NCI-H226 (cell line): ENCODE measurements at regions not wholly inside any gene's neighbourhood (a gene's known extent, or its start where the extent isn't known, plus 50 kb on each side); places are given as distances from the start of the nearest gene placed in this dataset.

Source experiments
- DNase-seq: peaks from one replicate; pipeline ENCODE4 v3.0.0-alpha.2; 2015

DNA sequence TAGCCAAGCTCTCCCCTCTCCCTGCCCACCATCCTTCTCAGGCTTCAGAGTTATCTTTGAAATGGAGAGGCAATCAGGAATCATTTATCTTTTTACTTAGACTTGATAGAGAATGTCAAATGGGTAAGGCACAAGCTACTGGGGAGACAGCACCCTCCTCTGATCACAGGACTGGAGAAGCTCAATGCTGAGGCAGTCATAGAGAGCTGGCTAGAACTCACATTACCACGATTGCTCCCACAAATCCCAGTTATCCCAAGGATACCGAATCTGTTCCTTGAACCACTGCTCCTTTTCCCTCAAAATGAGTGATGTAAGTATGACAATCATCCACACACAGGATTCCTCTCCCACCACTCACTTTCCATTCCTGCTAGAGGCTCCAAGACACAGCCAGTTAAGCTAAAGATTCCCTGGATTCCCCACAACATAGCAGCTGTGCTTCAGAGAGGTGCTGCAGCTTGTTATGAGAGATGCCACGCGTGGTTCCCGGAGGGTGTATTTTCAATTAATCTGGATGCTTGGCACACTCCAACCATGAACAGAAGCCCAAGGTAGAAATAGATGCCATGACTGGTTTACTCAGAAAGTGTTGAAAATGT lies 96.2 kb upstream of the VGLL2 start:
- DNase-seq = no peak

DNA sequence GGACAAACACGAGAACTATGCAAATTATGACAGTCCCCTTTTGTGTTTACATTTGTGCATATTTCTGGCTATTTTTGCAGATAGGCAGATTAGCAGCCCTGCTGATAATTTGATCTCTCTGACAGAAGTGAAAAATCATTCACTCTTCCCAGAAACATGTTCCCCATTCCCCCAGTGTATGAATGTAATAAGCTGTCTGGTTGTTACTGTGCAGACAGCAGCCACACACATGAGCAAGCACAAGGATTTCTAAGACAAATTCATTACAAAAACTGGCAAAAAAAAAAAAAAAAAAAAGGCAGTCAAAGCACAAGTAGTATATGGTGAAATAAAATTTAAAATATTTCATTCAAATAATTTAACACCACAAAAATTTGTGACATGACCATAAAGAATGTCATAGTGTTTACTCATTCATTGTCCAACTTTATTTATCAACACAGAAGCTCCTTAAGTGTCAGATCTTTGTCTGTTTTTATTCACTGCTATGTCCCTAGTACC lies 95.5 kb upstream of the VGLL2 start:
- DNase-seq = no peak

DNA sequence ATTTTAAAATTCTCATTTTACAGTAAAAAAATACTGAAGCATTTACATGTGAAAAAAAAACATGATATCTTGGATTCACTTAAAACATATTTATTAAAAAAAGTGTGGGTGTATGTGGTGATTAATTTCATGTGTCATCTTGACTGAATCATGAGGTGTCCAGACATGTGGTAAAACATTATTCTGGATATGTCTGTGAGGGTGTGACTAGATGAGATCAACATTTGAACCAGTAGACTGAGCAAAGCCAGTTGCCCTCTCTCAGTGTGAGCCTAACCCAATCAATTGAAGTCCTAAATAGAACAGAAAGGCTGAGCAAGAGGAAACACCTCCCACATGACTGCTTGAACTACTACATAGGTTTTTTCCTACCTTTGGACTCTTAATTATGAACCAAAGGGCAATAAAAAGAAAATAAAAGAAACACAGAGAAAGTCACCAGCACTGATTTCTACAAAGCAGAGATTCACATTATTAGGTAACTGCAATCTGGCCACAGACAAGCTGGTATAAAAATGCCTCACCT lies 90.5 kb upstream of the VGLL2 start:
- DNase-seq = peak; percentile 22

DNA sequence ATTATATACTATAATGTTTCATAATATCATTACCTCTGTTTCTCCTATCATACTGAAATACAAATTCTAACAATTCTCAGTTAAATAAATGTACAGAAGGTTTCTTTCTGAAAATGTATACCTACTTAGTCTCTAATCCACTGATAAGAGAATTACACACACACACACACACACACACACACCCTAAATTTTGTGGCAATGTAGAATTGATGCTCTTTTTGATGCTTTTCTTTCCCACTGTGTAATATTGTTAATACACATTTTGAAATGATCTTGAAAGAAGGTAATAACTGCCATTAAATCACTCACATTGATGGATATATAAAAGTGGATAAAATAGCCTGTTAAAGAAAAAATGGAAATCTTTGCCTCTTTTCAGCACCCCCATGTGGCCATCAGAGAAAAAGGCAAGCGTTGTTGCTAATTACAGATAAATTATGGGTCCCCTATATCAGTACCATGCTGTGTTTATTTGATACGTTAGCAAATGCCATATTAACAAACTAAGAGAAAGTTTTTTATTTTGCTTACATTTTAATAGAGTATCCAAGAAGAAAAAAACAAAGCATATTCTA lies 76.6 kb upstream of the VGLL2 start:
- no peak for DNase-seq

DNA sequence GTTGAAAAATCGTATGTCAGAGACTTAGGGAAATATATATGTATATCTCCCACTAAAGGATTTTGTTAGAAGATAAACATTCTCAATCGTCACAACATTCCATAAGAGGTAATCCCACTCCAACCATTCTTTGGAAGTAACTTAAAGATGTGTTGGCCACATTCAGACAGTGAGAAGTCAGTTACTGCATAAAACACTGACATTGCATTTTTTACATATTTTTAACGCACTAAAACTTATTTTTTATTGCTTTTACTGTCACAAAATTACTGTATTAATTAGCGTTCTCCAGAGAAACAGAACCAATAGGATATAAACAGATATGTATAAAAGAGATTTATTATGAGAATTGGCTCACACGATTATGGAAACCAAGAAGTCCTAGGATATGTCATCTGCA lies 74.3 kb upstream of the VGLL2 start:
- no peak for DNase-seq

DNA sequence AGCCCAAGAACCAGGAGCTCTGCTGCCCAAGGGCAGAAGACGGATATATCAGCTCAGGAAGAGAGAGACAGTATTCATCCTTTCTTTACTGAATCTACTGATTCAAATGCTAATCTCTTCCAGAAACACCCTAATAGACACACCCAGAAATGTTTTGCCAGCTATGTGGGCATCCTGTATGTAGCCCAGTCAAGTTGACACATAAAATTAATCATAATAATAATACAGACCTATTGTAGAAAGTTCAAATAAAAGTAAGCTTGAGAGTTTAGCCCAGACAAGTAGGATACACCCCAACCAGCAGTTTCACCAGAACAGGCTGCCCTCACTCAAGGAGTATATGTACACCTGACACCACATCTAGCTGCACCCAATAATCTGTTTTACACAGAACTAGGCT lies 73.9 kb upstream of the VGLL2 start:
- no peak for DNase-seq

DNA sequence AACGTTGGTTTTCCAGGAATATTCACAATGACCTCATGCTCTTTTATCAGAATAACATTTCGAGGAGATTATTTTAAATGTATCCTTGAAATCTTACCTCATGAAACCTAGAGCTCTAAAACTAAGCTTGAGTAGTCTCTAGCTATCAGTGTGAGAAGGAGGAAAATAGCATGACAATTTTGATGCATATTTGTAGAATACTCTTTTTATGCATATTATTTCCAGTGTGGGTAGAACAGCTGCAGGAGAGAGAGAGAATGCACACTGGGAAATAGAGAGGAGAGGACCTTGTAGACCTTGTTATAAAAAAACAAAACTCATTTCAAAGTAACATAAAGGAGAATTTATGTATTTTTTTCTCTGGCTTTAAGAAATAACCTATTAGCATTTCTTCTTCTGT lies 71.1 kb upstream of the VGLL2 start:
- no peak for DNase-seq

DNA sequence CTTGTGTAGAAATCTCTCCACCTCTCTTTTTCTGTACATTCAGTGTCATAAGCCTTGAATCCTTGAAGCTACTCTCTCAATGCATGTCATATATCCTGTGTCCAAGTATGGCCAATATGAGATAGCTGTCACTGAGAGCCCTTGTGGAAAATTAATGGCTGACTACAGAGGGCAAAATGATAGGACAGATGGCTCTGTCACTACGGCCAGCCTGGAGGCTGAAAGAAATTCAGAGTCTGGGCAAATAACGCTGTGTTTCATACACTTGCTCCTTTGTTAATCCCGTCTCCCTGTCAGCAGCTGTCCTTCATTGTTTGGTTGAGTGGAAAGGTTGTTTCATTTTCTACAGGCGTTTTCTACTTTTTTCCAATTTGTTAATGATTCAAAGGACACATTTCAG lies 70.4 kb upstream of the VGLL2 start:
- no peak for DNase-seq

DNA sequence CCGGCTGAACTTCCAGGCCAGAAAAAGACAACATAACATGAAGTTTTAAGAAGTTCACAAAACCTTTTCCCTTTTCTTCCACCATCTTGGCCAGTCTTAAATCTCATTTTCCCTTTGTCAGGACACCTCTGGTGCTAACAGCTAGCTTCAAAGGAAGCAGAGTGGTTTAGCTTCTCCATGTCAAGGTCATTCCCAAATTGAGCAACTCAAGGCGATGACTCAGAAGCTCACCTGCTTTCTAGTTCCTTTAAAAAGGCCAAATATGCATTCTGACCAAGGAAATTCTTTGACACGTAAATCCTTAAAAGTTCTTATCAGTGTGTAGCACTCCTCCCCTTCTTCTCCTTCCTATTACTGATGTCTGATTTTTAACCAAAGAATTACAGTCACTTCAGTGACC lies 69.6 kb upstream of the VGLL2 start:
- peak; percentile 62 for DNase-seq

DNA sequence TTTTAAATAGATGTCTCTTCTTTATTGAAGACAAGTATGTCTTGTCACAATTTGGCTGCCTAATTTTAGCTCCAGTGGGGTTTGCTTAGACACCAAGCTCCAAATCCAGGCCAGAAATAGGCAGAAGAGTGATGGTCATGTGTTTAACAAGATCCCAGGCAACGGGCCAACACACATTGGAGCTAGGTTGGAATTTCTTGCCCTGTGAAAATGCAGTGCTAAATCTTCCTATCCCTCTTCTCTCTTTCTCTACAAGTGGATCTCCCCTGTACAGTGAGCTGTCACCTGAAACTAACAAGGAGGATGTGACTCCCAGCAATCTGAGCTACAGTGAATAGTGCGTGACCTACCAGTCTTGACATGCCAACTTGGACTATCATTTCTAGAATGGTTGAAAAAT lies 65.3 kb upstream of the VGLL2 start:
- DNase-seq = peak; percentile 28

DNA sequence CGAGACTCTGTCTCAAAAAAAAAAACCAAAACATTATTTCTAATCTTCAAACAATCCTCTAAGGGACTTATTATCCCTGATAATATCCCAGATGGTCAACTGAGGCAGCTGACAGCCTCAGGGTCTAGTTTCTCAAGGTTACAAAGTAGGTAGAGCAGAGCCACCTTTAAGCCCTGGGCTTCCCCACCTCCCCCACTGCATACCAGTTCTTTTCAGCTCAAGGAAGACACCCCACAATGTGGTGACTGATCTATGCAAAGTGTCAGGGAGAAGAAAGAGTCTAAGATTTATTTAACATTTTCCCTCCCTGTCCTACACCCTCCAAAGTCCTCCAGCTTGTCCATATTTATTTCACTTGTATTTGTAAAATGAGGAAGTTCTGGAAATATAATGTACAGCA lies 60.5 kb upstream of the VGLL2 start:
- no peak for DNase-seq

DNA sequence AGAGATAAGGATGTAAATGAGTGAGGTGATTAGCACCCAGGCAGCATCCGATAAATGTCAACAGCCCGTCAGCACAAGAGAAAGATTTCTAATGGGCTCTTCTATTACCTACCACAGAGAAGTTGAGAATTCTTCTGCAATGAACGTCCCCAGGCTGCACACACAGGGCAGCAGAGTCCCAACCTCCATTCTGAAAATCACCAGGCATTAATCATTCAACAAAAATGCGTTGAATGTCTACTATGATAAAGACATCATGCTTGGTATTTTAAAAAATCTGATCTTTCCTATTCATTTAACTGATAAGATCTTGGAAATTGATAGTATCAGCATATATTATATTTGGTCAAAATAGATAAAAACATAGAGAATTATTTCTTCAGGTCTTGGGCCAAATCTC lies 59.5 kb upstream of the VGLL2 start:
- DNase-seq = peak; percentile 39

DNA sequence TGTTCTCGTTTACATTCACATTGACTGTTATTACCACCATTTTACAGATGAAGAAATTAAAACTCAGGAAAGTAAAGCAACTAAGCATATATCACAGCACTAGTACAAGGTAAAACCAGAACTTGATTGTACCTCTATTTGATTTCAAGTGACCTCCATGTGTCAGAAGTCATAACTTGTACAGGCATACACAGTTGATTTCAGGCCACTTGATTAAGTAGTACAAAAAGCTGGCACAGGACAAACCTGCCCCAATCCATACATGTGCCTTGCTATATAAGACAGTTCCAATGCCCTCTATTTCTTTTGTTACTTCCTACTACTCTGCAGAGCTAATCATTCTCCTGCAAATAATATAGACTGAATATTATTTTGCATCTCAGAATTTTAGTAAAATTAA lies 58.8 kb upstream of the VGLL2 start:
- no peak for DNase-seq

DNA sequence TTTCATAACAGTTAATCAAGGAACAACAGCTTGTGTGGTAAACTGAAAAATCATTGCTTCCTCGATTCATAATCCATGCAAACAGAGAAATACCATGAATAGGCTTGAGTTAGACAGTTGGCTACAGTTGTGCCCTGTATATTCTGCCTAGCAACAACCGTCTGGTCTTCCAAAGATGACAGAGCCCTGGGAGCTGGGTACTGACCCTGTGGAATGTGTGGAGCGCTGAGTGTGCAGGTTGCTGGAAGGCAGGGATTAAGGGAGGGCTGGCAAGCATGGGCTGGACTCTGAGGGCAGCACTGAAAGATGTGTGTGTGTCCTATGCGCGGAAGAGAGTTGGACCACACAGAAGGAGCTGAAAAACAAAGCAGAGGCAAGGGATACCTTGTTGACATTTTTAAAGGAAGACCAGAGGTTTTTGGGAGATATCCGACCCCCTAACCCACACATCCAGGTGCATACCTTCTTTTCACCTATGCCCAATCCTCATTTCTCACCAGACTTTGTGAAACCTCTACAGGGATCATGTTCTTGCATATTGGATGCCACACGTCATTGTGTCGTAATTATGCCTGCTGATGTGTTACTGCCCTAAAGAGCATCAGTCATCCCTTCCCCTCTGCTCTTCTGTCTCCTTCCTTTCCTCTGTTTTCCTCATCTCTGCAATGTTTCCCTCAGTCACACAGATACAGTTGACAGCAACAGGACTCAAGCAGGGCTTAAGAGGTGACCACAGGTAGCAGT lies 58.2 kb upstream of the VGLL2 start:
- peak; percentile 80 for DNase-seq

DNA sequence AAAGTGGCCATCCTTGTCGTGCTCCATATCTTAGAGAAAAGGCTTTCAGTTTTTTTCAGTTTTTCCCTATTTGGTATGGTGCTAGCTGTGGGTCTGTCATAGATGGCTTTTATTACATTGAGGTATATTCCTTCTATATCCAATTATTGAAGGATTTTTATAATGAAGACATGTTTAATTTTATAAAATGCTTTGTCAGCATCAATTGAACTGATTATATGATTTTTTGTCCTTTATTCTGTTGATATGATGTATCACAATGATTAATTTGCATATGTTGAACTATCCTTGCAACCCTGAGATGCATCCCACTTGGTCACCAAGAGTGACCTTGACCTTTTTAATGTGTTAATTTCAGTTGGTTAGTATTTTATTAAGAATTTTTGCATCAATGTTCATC lies 55.1 kb upstream of the VGLL2 start:
- no peak for DNase-seq

DNA sequence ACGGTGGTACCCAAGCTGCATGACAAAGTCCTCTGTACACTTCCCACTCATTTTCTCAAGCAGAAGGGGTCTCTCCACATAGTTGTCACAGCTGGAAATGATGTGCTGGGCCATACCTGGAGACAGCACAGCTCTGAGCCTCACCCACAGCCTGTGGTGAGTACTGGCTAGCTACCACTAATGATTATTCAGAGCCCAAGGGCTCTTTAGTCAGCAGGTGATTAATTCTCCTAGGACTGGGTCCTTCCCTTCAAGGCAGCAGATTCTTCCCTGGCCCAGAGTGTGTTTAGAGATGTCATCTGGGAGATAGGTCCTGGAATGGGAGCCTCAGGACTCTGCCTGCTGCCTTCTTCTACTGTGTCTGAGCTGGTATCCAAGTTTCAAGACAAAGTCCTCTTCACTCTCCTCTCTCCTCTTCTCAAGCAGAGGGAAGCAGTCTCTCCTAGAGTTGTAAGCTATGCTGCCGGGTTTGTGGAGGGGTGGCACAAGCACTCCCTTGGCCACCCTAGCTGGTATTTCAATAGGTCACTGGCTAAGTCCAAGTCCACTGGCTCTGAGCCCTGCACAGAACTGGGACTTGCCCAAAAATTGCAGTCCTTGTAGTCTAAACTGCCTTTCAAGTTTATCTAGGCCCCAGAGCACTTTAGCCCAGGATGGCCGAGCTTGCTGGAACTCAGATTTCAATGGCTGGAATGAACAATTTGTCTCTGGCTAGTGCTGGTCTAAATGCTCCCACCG lies 49.8 kb upstream of the VGLL2 start:
- no peak for DNase-seq
